Progenitor cell of endocrine pancreas (in vitro differentiated cells): ENCODE measurements at regions not wholly inside any gene's neighbourhood (a gene's known extent, or its start where the extent isn't known, plus 50 kb on each side); places are given as distances from the start of the nearest gene placed in this dataset.

Experiments
- DNase-seq: peaks from one replicate; pipeline ENCODE4 v3.0.0; 2021; ENCODE audit warnings: low spot score; ENCODE audit not compliant: unreplicated experiment
- H3K27ac Mint-ChIP-seq: 2 replicates; pipeline ENCODE4 v1.8.0; 2021; ENCODE audit warnings: mild to moderate bottlenecking, moderate library complexity, mixed read lengths
- H3K27me3 Mint-ChIP-seq: 2 replicates; pipeline ENCODE4 v1.8.0; 2021; ENCODE audit warnings: mixed read lengths
- H3K36me3 Mint-ChIP-seq: 2 replicates; pipeline ENCODE4 v1.8.0; 2022; ENCODE audit warnings: mixed read lengths; ENCODE audit not compliant: insufficient read depth
- H3K4me1 Mint-ChIP-seq: 2 replicates; pipeline ENCODE4 v1.8.0; 2021; ENCODE audit warnings: low read depth, mixed read lengths
- H3K4me3 Mint-ChIP-seq: 2 replicates; pipeline ENCODE4 v1.8.0; 2021; ENCODE audit warnings: low read depth, mild to moderate bottlenecking, moderate library complexity, mixed read lengths
- H3K9me3 Mint-ChIP-seq: 2 replicates; pipeline ENCODE4 v1.8.0; 2021; ENCODE audit warnings: low read depth, mixed read lengths
- TF ChIP-seq, protein P1 (sequence below): fragments of 200-600 bp; sonication (generic); IDR thresholded peaks from one replicate; pipeline ENCODE4 v1.5.0; 2021; ENCODE audit warnings: antibody characterized with exemption, mild to moderate bottlenecking; ENCODE audit not compliant: unreplicated experiment

DNA sequence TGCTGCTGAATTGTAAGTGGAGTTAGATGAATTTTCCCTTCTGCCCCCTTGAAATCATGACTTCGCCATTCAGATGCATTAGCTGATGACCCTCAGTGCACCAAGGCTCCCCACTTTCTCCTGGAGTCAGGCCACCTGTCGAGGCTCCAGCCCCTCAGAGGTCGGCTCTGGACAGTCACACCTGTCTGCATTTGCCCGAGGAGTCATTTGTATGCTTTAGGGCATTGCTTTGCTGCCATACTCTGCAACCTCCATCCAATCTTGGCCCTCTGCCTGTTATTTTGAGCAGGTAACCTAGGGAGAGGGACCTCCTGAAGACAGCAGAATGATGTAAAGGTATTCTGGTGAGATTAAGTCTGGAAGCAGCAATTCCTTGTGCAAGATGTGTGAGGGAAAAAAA lies 144.8 kb downstream of the MACROH2A1 start:
- DNase-seq = no peak
- H3K36me3 Mint-ChIP-seq = peaks cover 1% of the 10 kb centered on the region
- TF ChIP-seq, protein P1, sequence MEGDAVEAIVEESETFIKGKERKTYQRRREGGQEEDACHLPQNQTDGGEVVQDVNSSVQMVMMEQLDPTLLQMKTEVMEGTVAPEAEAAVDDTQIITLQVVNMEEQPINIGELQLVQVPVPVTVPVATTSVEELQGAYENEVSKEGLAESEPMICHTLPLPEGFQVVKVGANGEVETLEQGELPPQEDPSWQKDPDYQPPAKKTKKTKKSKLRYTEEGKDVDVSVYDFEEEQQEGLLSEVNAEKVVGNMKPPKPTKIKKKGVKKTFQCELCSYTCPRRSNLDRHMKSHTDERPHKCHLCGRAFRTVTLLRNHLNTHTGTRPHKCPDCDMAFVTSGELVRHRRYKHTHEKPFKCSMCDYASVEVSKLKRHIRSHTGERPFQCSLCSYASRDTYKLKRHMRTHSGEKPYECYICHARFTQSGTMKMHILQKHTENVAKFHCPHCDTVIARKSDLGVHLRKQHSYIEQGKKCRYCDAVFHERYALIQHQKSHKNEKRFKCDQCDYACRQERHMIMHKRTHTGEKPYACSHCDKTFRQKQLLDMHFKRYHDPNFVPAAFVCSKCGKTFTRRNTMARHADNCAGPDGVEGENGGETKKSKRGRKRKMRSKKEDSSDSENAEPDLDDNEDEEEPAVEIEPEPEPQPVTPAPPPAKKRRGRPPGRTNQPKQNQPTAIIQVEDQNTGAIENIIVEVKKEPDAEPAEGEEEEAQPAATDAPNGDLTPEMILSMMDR = no peak
- no peak overlapping the region for H3K27ac Mint-ChIP-seq
- no peaks in the 10 kb centered on the region for H3K9me3 Mint-ChIP-seq
- H3K27me3 Mint-ChIP-seq = no peaks in the 10 kb centered on the region
- H3K4me1 Mint-ChIP-seq = peaks cover 16% of the 10 kb centered on the region
- H3K4me3 Mint-ChIP-seq = no peak overlapping the region

DNA sequence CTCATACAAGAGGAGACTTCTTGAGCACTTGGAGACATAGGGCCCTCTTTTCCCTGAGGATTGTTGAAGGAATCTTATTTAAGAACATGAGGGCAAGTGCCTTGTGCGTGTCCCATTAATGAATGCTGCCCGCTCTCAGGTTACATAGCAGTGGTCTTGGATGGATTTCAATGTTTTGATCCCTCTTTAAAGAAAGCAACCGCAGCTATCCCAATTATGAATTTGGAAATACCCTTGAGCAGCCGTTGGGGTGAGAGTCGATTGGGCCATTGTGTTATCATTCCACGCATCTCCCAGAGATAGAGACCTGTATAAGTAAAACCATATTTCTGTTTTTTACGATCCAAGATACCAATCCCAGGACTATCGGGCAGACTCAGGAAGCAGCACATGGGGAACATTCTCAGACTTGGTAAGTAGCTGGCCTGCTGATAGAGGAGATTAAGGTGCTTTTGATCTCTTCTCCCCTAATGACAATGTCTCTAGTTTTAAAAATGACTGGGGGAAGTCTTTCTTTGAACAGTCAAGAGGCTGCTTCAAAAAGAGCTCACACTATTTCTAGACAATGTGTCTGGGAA lies 145.3 kb downstream of the MACROH2A1 start:
- no peak for DNase-seq
- H3K4me1 Mint-ChIP-seq = peaks cover 16% of the 10 kb centered on the region
- no peaks in the 10 kb centered on the region for H3K27me3 Mint-ChIP-seq
- H3K27ac Mint-ChIP-seq = no peak overlapping the region
- no peak overlapping the region for H3K4me3 Mint-ChIP-seq
- TF ChIP-seq, protein P1 = no peak
- no peaks in the 10 kb centered on the region for H3K9me3 Mint-ChIP-seq
- peaks cover 1% of the 10 kb centered on the region for H3K36me3 Mint-ChIP-seq

GRCh38 chr5:135251093-135251492 lies 147.9 kb downstream of the MACROH2A1 start:
- Mint-ChIP-seq H3K4me1 (peaks cover 22% of the 10 kb centered on the region), H3K27ac (no peak overlapping the region), H3K27me3 (peaks cover 3% of the 10 kb centered on the region), H3K36me3 (peaks cover 1% of the 10 kb centered on the region), H3K4me3 (no peak overlapping the region), H3K9me3 (no peaks in the 10 kb centered on the region)
- TF ChIP-seq, protein P1 = no peak
- no peak for DNase-seq

GRCh38 chr5:135250671-135251070 lies 148.4 kb downstream of the MACROH2A1 start:
- no peak overlapping the region for H3K27ac Mint-ChIP-seq
- peaks cover 18% of the 10 kb centered on the region for H3K4me1 Mint-ChIP-seq

GRCh38 chr5:135249658-135250057 lies 149.4 kb downstream of the MACROH2A1 start:
- Mint-ChIP-seq H3K27me3 (peaks cover 14% of the 10 kb centered on the region), H3K4me3 (no peak overlapping the region), H3K9me3 (no peaks in the 10 kb centered on the region), H3K27ac (no peak overlapping the region), H3K4me1 (peaks cover 12% of the 10 kb centered on the region), H3K36me3 (peaks cover 1% of the 10 kb centered on the region)
- TF ChIP-seq, protein P1 = no peak
- DNase-seq = no peak

More at GRCh38 chr5:135250671-135251070, 148.4 kb downstream of the MACROH2A1 start:
- Mint-ChIP-seq H3K27me3 (peaks cover 7% of the 10 kb centered on the region), H3K36me3 (peaks cover 1% of the 10 kb centered on the region), H3K9me3 (no peaks in the 10 kb centered on the region), H3K4me3 (no peak overlapping the region)
- no peak for DNase-seq
- TF ChIP-seq, protein P1 = no peak
